ENCODE measurements at regions not wholly inside any gene's neighbourhood (a gene's known extent, or its start where the extent isn't known, plus 50 kb on each side); places are given as distances from the start of the nearest gene placed in this dataset.

DNA sequence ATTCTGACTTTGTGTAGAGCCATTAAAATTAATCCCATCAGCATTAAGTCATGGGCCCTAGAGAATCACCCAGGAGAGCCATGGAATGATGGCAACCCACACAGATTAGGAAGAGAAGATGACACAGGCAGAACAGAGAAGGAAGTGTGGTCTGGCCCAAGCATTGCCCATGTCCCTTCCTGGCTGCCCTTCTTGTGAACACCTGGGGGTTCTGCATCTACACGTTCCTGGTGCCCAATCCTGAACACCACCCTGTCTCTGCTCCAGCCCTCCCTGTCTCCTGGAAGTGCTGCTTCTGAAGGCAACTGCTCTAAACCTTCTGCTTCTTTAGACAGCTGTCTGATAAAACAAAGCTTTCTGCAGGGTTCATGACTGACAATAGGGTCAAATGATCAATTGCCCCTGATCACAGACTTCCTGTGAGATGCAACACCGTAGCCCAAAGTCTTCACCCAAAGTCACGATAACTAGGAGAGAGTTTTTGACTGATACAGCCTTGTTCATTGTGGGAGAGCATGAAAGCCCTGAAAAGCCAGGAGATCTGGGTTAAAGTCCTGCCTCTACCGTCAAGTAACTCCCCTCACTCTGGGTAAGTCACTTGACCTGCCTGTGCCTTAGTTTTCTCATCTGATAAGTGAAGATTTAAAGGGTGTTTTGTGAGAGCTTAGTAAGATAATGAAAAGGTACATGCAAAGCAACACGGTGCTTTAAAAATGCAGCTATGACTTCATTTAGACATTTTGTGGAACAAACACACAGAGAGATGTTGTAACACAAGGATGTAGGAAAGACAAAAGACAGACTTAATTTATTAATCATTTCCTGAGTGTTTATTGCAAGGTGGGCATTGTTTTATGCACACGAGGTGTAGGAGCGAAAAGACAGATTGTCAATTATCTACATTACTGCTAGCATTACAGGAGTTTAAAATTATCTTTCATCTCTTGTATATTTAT is 291.2 kb upstream of the STXBP5 start:
- Histone ChIP-seq H3K4me3 (no peak overlapping the region), H3K9ac (ENCODE audit: control insufficient read depth, insufficient read depth, low read length) (no peak overlapping the region), H3K36me3 (ENCODE audit: control insufficient read depth in 2 of 2, insufficient read depth in 2 of 2, low read length in 1 of 2) (no peaks in the 10 kb centered on the region), H4K20me1 (ENCODE audit: control insufficient read depth, insufficient read depth) (no peaks in the 10 kb centered on the region), H3K4me2 (ENCODE audit: control insufficient read depth, insufficient read depth) (no peak overlapping the region), H3K9me3 (replicated peaks; ENCODE audit: control insufficient read depth, insufficient read depth, low read length) (no peaks in the 10 kb centered on the region), H3K27me3 (replicated peaks in 1 of 2; ENCODE audit: control insufficient read depth in 2 of 2, insufficient read depth in 2 of 2, low read length in 1 of 2) (no peaks in the 10 kb centered on the region), H3K79me2 (ENCODE audit: control insufficient read depth, insufficient read depth, low read length) (no peaks in the 10 kb centered on the region), H3K4me1 (ENCODE audit: control insufficient read depth, insufficient read depth, low read length) (no peaks in the 10 kb centered on the region), H3K27ac (ENCODE audit: control insufficient read depth, insufficient read depth) (no peak overlapping the region), H2AFZ (ENCODE audit: control insufficient read depth, low read depth, low read length) (no peak overlapping the region)
- ChIA-PET POLR2A (no interaction called here), CTCF (no interaction called here), SMC1A (ENCODE audit: uncharacterized antibody, unreplicated experiment) (no interaction called here), RAD21 (ENCODE audit: unreplicated experiment) (no interaction called here)
- DNase-seq (ENCODE audit: low read depth, low spot score): no peak
- no TSS peak for BruUV-seq (replicated peaks)
- TF ChIP-seq EGR1 (IDR thresholded peaks at IDR 0.05; ENCODE audit: borderline replicate concordance in 1 of 2, low read depth in 2 of 2, low read length in 2 of 2): no peak
- TF ChIP-seq RUNX3 (IDR thresholded peaks at IDR 0.05; ENCODE audit: low read length): no peak
- TF ChIP-seq, protein P1, sequence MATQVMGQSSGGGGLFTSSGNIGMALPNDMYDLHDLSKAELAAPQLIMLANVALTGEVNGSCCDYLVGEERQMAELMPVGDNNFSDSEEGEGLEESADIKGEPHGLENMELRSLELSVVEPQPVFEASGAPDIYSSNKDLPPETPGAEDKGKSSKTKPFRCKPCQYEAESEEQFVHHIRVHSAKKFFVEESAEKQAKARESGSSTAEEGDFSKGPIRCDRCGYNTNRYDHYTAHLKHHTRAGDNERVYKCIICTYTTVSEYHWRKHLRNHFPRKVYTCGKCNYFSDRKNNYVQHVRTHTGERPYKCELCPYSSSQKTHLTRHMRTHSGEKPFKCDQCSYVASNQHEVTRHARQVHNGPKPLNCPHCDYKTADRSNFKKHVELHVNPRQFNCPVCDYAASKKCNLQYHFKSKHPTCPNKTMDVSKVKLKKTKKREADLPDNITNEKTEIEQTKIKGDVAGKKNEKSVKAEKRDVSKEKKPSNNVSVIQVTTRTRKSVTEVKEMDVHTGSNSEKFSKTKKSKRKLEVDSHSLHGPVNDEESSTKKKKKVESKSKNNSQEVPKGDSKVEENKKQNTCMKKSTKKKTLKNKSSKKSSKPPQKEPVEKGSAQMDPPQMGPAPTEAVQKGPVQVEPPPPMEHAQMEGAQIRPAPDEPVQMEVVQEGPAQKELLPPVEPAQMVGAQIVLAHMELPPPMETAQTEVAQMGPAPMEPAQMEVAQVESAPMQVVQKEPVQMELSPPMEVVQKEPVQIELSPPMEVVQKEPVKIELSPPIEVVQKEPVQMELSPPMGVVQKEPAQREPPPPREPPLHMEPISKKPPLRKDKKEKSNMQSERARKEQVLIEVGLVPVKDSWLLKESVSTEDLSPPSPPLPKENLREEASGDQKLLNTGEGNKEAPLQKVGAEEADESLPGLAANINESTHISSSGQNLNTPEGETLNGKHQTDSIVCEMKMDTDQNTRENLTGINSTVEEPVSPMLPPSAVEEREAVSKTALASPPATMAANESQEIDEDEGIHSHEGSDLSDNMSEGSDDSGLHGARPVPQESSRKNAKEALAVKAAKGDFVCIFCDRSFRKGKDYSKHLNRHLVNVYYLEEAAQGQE (IDR thresholded peaks at IDR 0.05; ENCODE audit: low read depth, low read length): no peak
- TF ChIP-seq RAD21 (IDR thresholded peaks at IDR 0.05; ENCODE audit: insufficient read depth, low read depth, low read length): no peak
- TF ChIP-seq, protein P2, sequence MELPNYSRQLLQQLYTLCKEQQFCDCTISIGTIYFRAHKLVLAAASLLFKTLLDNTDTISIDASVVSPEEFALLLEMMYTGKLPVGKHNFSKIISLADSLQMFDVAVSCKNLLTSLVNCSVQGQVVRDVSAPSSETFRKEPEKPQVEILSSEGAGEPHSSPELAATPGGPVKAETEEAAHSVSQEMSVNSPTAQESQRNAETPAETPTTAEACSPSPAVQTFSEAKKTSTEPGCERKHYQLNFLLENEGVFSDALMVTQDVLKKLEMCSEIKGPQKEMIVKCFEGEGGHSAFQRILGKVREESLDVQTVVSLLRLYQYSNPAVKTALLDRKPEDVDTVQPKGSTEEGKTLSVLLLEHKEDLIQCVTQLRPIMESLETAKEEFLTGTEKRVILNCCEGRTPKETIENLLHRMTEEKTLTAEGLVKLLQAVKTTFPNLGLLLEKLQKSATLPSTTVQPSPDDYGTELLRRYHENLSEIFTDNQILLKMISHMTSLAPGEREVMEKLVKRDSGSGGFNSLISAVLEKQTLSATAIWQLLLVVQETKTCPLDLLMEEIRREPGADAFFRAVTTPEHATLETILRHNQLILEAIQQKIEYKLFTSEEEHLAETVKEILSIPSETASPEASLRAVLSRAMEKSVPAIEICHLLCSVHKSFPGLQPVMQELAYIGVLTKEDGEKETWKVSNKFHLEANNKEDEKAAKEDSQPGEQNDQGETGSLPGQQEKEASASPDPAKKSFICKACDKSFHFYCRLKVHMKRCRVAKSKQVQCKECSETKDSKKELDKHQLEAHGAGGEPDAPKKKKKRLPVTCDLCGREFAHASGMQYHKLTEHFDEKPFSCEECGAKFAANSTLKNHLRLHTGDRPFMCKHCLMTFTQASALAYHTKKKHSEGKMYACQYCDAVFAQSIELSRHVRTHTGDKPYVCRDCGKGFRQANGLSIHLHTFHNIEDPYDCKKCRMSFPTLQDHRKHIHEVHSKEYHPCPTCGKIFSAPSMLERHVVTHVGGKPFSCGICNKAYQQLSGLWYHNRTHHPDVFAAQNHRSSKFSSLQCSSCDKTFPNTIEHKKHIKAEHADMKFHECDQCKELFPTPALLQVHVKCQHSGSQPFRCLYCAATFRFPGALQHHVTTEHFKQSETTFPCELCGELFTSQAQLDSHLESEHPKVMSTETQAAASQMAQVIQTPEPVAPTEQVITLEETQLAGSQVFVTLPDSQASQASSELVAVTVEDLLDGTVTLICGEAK (IDR thresholded peaks at IDR 0.05; ENCODE audit: borderline replicate concordance): no peak
- TF ChIP-seq RFX5 (IDR thresholded peaks at IDR 0.05; ENCODE audit: low read depth, low read length): no peak
- no peak for TF ChIP-seq PAX5 (IDR thresholded peaks at IDR 0.05; ENCODE audit: borderline replicate concordance, low read depth, low read length)
- TF ChIP-seq, protein P3, sequence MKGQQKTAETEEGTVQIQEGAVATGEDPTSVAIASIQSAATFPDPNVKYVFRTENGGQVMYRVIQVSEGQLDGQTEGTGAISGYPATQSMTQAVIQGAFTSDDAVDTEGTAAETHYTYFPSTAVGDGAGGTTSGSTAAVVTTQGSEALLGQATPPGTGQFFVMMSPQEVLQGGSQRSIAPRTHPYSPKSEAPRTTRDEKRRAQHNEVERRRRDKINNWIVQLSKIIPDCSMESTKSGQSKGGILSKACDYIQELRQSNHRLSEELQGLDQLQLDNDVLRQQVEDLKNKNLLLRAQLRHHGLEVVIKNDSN (IDR thresholded peaks at IDR 0.05; ENCODE audit: borderline replicate concordance, extremely low read length, insufficient read depth, low read depth, low read length): no peak
- no peak for TF ChIP-seq BMI1 (IDR thresholded peaks at IDR 0.05; ENCODE audit: borderline replicate concordance)
- no peak for TF ChIP-seq CREB1 (IDR thresholded peaks at IDR 0.05; ENCODE audit: low read depth)
- TF ChIP-seq IKZF1 (conservative IDR thresholded peaks at IDR 0.05): no peak
- no peak for TF ChIP-seq IRF4 (IDR thresholded peaks at IDR 0.05; ENCODE audit: low read depth, low read length)
- ATAC-seq: no peak
- 23% methylated on average over 7 of the region's 7 CpGs for WGBS (ENCODE audit: insufficient coverage, insufficient replicate concordance, low lambda C conversion rate, missing lambda C conversion rate)
- intact Hi-C loops (cut with micrococcal nuclease; ENCODE audit: unreplicated experiment) (no loop called here), in situ Hi-C loops (cut with MboI) (no loop called here)
- no peak for FAIRE-seq

All from GM12878 (cell line).